ENCODE measurements at regions not wholly inside any gene's neighbourhood (a gene's known extent, or its start where the extent isn't known, plus 50 kb on each side); places are given as distances from the start of the nearest gene placed in this dataset.

GRCh38 chr4:137993232-137993631 is 248.9 kb downstream of the SLC7A11 start:
- TF ChIP-seq BHLHE40 (IDR thresholded peaks at IDR 0.05; ENCODE audit: low read depth, low read length) (no peak), FOS (IDR thresholded peaks at IDR 0.05; ENCODE audit: low read depth, low read length) (no peak), SMC3 (IDR thresholded peaks at IDR 0.05; ENCODE audit: low read depth, low read length) (no peak), RAD21 (IDR thresholded peaks at IDR 0.05; ENCODE audit: low read length) (no peak), NFE2L2 (IDR thresholded peaks at IDR 0.05; ENCODE audit: low read depth, low read length) (no peak), USF2 (IDR thresholded peaks at IDR 0.05; ENCODE audit: low read depth, low read length) (no peak), RFX5 (IDR thresholded peaks at IDR 0.05; ENCODE audit: low read depth, low read length) (no peak), ELK1 (IDR thresholded peaks at IDR 0.05; ENCODE audit: borderline replicate concordance, low read depth, low read length) (no peak), MAZ (IDR thresholded peaks at IDR 0.05; ENCODE audit: borderline replicate concordance, low read depth, low read length) (no peak), CHD1 (IDR thresholded peaks at IDR 0.05; ENCODE audit: low read depth, low read length) (no peak)
- Histone ChIP-seq H3K27ac (ENCODE audit: insufficient read depth, low read length) (no peak overlapping the region), H3K14ac (replicated peaks; ENCODE audit: low read depth, low read length) (no peak overlapping the region), H3K18ac (ENCODE audit: low read depth, low read length) (no peak overlapping the region; the same call in 1 of the 2 replicates), H3K23ac (ENCODE audit: low read depth, low read length) (no peak overlapping the region), H4K20me1 (ENCODE audit: insufficient read depth, low read length) (no peaks in the 10 kb centered on the region), H3K4ac (ENCODE audit: low read depth, low read length) (no peak overlapping the region), H4K8ac (ENCODE audit: low read depth in 2 of 2, low read length in 2 of 2) (no peak overlapping the region), H2BK20ac (ENCODE audit: low read depth, low read length) (no peak overlapping the region; the same call in 1 of the 2 replicates), H3K9me1 (ENCODE audit: insufficient read depth, low read length) (no peaks in the 10 kb centered on the region), H2AFZ (replicated peaks; ENCODE audit: low read length, poor library complexity) (no peak overlapping the region), H3K56ac (ENCODE audit: extremely low read depth, insufficient read depth, low read length) (no peak overlapping the region), H2BK15ac (ENCODE audit: low read depth, low read length) (no peak overlapping the region), H2BK120ac (ENCODE audit: low read depth, low read length) (no peak overlapping the region), H3K4me2 (ENCODE audit: low read depth, low read length) (no peak overlapping the region), H3K9me3 (ENCODE audit: control insufficient read depth, insufficient read depth, low read length) (no peaks in the 10 kb centered on the region), H3K79me1 (ENCODE audit: low read depth in 1 of 2, low read length in 2 of 2) (no peaks in the 10 kb centered on the region), H2AK9ac (replicated peaks; ENCODE audit: low read depth, low read length, poor library complexity) (no peak overlapping the region), H3K4me3 (ENCODE audit: insufficient read depth, low read depth, low read length) (no peak overlapping the region), H2AK5ac (ENCODE audit: low read depth, low read length) (no peak overlapping the region), H4K91ac (ENCODE audit: insufficient read depth, low read depth, low read length) (no peak overlapping the region), H2BK5ac (ENCODE audit: low read depth, low read length, poor library complexity, severe bottlenecking) (no peak overlapping the region), H3K4me1 (ENCODE audit: control insufficient read depth, insufficient read depth, low read length) (peaks cover 4% of the 10 kb centered on the region; the same call in 1 of the 2 replicates), H3K9ac (ENCODE audit: low read depth, low read length) (no peak overlapping the region), H3K27me3 (ENCODE audit: control insufficient read depth, insufficient read depth, low read length) (no peaks in the 10 kb centered on the region), H4K5ac (ENCODE audit: low read depth, low read length) (no peak overlapping the region), H3K36me3 (ENCODE audit: control insufficient read depth, insufficient read depth, low read length) (no peaks in the 10 kb centered on the region)
- in situ Hi-C loops (cut with MboI; ENCODE audit: low sequenced_read_pairs): no loop called here
- DNase-seq (no peak), ATAC-seq (ENCODE audit: low read depth) (no peak)
- no TSS peak for BruUV-seq (replicated peaks)
- WGBS, 2 experiments (ENCODE audit: extremely low coverage in 2 of 2, insufficient read length in 1 of 2): no CpG with 5 or more reads among the region's 1 CpG
- dilution Hi-C loops (cut with HindIII; ENCODE audit: low sequenced_read_pairs, unreplicated experiment): no loop called here
- CTCF ChIA-PET: interaction anchor here (0.6 kb wide), 1 partner anchor 576 kb away, joined by 3 read pairs; no protein-coding TSS in a partner anchor
- POLR2A ChIA-PET (ENCODE audit: unreplicated experiment): no interaction called here
- intact Hi-C loops (cut with micrococcal nuclease): no loop called here

All from IMR-90 (cell line).